Panc1 (cell line): ENCODE measurements at regions not wholly inside any gene's neighbourhood (a gene's known extent, or its start where the extent isn't known, plus 50 kb on each side); places are given as distances from the start of the nearest gene placed in this dataset.

Source experiments
- TCF7L2 ChIP-seq: IDR thresholded peaks from 2 replicates; pipeline ENCODE4 v1.6.1; 2011; ENCODE audit warnings: mild to moderate bottlenecking, low read depth, low read length, inconsistent platforms
- TF ChIP-seq, protein P1 (sequence below): fragments of 450-650 bp; IDR thresholded peaks from 2 replicates; pipeline ENCODE4 v1.5.1; 2017; ENCODE audit warnings: mild to moderate bottlenecking

DNA sequence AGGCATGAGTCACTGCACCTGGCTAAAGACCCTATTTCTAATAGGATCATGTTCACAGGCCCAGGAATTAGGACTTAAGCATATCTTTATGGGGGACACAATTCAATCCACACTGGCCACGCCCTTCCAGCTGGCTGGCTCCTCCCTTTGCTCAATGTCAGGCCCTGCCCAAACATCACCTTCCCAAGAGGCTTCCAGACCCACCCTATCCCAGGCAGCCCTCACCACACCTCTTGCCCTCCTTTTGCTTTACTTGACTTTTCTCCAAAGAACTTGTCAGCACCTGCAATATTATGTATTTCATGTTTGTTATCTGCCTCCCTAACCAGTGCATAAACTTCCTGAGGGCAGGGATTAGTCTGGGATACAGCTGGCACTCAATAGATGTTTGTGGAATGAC is 109.6 kb upstream of the CDH5 start:
- TF ChIP-seq, protein P1, sequence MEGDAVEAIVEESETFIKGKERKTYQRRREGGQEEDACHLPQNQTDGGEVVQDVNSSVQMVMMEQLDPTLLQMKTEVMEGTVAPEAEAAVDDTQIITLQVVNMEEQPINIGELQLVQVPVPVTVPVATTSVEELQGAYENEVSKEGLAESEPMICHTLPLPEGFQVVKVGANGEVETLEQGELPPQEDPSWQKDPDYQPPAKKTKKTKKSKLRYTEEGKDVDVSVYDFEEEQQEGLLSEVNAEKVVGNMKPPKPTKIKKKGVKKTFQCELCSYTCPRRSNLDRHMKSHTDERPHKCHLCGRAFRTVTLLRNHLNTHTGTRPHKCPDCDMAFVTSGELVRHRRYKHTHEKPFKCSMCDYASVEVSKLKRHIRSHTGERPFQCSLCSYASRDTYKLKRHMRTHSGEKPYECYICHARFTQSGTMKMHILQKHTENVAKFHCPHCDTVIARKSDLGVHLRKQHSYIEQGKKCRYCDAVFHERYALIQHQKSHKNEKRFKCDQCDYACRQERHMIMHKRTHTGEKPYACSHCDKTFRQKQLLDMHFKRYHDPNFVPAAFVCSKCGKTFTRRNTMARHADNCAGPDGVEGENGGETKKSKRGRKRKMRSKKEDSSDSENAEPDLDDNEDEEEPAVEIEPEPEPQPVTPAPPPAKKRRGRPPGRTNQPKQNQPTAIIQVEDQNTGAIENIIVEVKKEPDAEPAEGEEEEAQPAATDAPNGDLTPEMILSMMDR = no peak
- no peak for TF ChIP-seq TCF7L2
